ENCODE measurements at regions not wholly inside any gene's neighbourhood (a gene's known extent, or its start where the extent isn't known, plus 50 kb on each side); places are given as distances from the start of the nearest gene placed in this dataset.

GRCh38 chr9:80156756-80157472 is 585.1 kb downstream of the TLE4 start:
- DNase-seq (ENCODE audit: low read depth in 2 of 2) = no peak

- no peak for DNase-seq (ENCODE audit: low read depth in 2 of 2)
Observed at GRCh38 chr9:80156262-80156661, 584.5 kb downstream of the TLE4 start.

GRCh38 chr9:80147866-80148265 is 576.1 kb downstream of the TLE4 start:
- no peak for DNase-seq (ENCODE audit: low read depth in 2 of 2)

- no peak for DNase-seq (ENCODE audit: low read depth in 2 of 2)
Observed at GRCh38 chr9:80146466-80146865, 574.7 kb downstream of the TLE4 start.

GRCh38 chr9:80144856-80145255 is 573.1 kb downstream of the TLE4 start:
- DNase-seq (ENCODE audit: low read depth in 2 of 2) = no peak

- no peak for DNase-seq (ENCODE audit: low read depth in 2 of 2)
Observed at GRCh38 chr9:80144406-80144805, 572.6 kb downstream of the TLE4 start.

- DNase-seq (ENCODE audit: low read depth in 2 of 2) = no peak
Observed at GRCh38 chr9:80143899-80144298, 572.1 kb downstream of the TLE4 start.

- DNase-seq (ENCODE audit: low read depth in 2 of 2) = no peak
Observed at GRCh38 chr9:80134487-80134886, 562.7 kb downstream of the TLE4 start.

- DNase-seq (ENCODE audit: low read depth in 2 of 2) = no peak
Observed at GRCh38 chr9:80131627-80132026, 559.9 kb downstream of the TLE4 start.

- no peak for DNase-seq (ENCODE audit: low read depth in 2 of 2)
Observed at GRCh38 chr9:80127920-80128319, 556.2 kb downstream of the TLE4 start.

- no peak for DNase-seq (ENCODE audit: low read depth in 2 of 2)
Observed at GRCh38 chr9:80125731-80126264, 554.0 kb downstream of the TLE4 start.

- DNase-seq (ENCODE audit: low read depth in 2 of 2) = no peak
Observed at GRCh38 chr9:80117031-80117430, 545.3 kb downstream of the TLE4 start.

- DNase-seq (ENCODE audit: low read depth in 2 of 2) = no peak
Observed at GRCh38 chr9:80114241-80114640, 542.5 kb downstream of the TLE4 start.

- DNase-seq (ENCODE audit: low read depth in 2 of 2) = no peak
Observed at GRCh38 chr9:80107931-80108660, 536.3 kb downstream of the TLE4 start.

- no peak for DNase-seq (ENCODE audit: low read depth in 2 of 2)
Observed at GRCh38 chr9:80097476-80097875, 525.7 kb downstream of the TLE4 start.

GRCh38 chr9:80094176-80094771 is 522.5 kb downstream of the TLE4 start:
- no peak for DNase-seq (ENCODE audit: low read depth in 2 of 2)

GRCh38 chr9:80093695-80094094 is 521.9 kb downstream of the TLE4 start:
- DNase-seq (ENCODE audit: low read depth in 2 of 2) = no peak

GRCh38 chr9:80091526-80091925 is 519.8 kb downstream of the TLE4 start:
- no peak for DNase-seq (ENCODE audit: low read depth in 2 of 2)

- no peak for DNase-seq (ENCODE audit: low read depth in 2 of 2)
Observed at GRCh38 chr9:80090317-80090716, 518.6 kb downstream of the TLE4 start.

GRCh38 chr9:80086822-80087345 is 515.1 kb downstream of the TLE4 start:
- no peak for DNase-seq (ENCODE audit: low read depth in 2 of 2)

- DNase-seq (ENCODE audit: low read depth in 2 of 2) = no peak
Observed at GRCh38 chr9:80086386-80086785, 514.6 kb downstream of the TLE4 start.

- no peak for DNase-seq (ENCODE audit: low read depth in 2 of 2)
Observed at GRCh38 chr9:80085668-80086067, 513.9 kb downstream of the TLE4 start.

GRCh38 chr9:80082213-80082612 is 510.4 kb downstream of the TLE4 start:
- no peak for DNase-seq (ENCODE audit: low read depth in 2 of 2)

Measured in stimulated activated CD8-positive, alpha-beta memory T cell treated with anti-CD3 and anti-CD28 coated beads, Interleukin-7, amount 100 ng/mL, for 4 hours (primary cell).